Colonic mucosa (tissue), 4 donors: ENCODE measurements at regions not wholly inside any gene's neighbourhood (a gene's known extent, or its start where the extent isn't known, plus 50 kb on each side); places are given as distances from the start of the nearest gene placed in this dataset.

ENCODE experiments used
- DNase-seq: peaks from one replicate; pipeline ENCODE4 v3.0.0-alpha.2; 2020
- H3K27ac ChIP-seq: fragments of 200-600 bp; one replicate; pipeline ENCODE4 v1.8.0; 2021
- H3K27me3 ChIP-seq: fragments of 200-600 bp; one replicate; pipeline ENCODE4 v1.8.0; 2021
- H3K36me3 ChIP-seq: fragments of 200-600 bp; one replicate; pipeline ENCODE4 v1.8.0; 2021
- H3K4me1 ChIP-seq: fragments of 200-600 bp; one replicate; pipeline ENCODE4 v1.8.0; 2021; ENCODE audit warnings: mild to moderate bottlenecking
- H3K4me3 ChIP-seq: fragments of 200-600 bp; one replicate; pipeline ENCODE4 v1.8.0; 2021
- H3K9ac ChIP-seq, 2 donors: one replicate each; pipeline ENCODE4 v1.7.0; 2013; ENCODE audit warnings: control low read depth in 2 of 2, low read depth in 2 of 2, low read length in 2 of 2
- H3K9me3 ChIP-seq: fragments of 200-600 bp; one replicate; pipeline ENCODE4 v1.8.0; 2021
- CTCF ChIP-seq: fragments of 200-600 bp; IDR thresholded peaks from one replicate; pipeline ENCODE4 v1.8.0; 2022; ENCODE audit warnings: antibody characterized with exemption, mild to moderate bottlenecking
- intact Hi-C: fragments of 100-400 bp; cut with DNase I; formaldehyde crosslinking; loops from one replicate; pipeline ENCODE4 v1.14.1; 2022
- donor health status: healthy.
- donor health status: DM: no; HTN: no; CAD: no.
- donor health status: DM: no; HTN: no; CAD: no.

GRCh38 chr20:4328541-4328940, 79.5 kb upstream of the ADRA1D start:
- intact Hi-C loops, result no loop called here
- Histone ChIP-seq H3K36me3 (no peaks in the 10 kb centered on the region), H3K27me3 (no peaks in the 10 kb centered on the region), H3K9ac (no peak overlapping the region), H3K27ac (no peak overlapping the region), H3K4me3 (no peak overlapping the region), H3K4me1 (no peaks in the 10 kb centered on the region), H3K9me3 (no peaks in the 10 kb centered on the region)
- TF ChIP-seq CTCF, result no peak
- no peak for DNase-seq

GRCh38 chr20:4327956-4328355, 78.9 kb upstream of the ADRA1D start:
- no peaks in the 10 kb centered on the region for H3K9me3 ChIP-seq
- no peak overlapping the region for H3K9ac ChIP-seq
- TF ChIP-seq CTCF, result no peak
- intact Hi-C loops, result no loop called here
- no peaks in the 10 kb centered on the region for H3K4me1 ChIP-seq
- DNase-seq, result no peak
- no peaks in the 10 kb centered on the region for H3K27me3 ChIP-seq
- no peak overlapping the region for H3K27ac ChIP-seq
- H3K4me3 ChIP-seq, result no peak overlapping the region
- no peaks in the 10 kb centered on the region for H3K36me3 ChIP-seq

- no peak overlapping the region for H3K27ac ChIP-seq
- no peak overlapping the region for H3K9ac ChIP-seq
- intact Hi-C loops, result no loop called here
Observed at GRCh38 chr20:4326195-4327065, 77.3 kb upstream of the ADRA1D start.

GRCh38 chr20:4325548-4326187, 76.6 kb upstream of the ADRA1D start:
- Histone ChIP-seq H3K4me1 (no peaks in the 10 kb centered on the region), H3K9me3 (no peaks in the 10 kb centered on the region), H3K27ac (no peak overlapping the region), H3K27me3 (no peaks in the 10 kb centered on the region), H3K4me3 (no peak overlapping the region), H3K36me3 (no peaks in the 10 kb centered on the region), H3K9ac (no peak overlapping the region)
- no peak for TF ChIP-seq CTCF
- intact Hi-C loops, result no loop called here
- no peak for DNase-seq

More at GRCh38 chr20:4326195-4327065, 77.3 kb upstream of the ADRA1D start:
- DNase-seq, result no peak
- H3K36me3 ChIP-seq, result no peaks in the 10 kb centered on the region
- no peaks in the 10 kb centered on the region for H3K4me1 ChIP-seq
- no peaks in the 10 kb centered on the region for H3K9me3 ChIP-seq
- TF ChIP-seq CTCF, result no peak
- no peaks in the 10 kb centered on the region for H3K27me3 ChIP-seq
- no peak overlapping the region for H3K4me3 ChIP-seq

- H3K4me3 ChIP-seq, result no peak overlapping the region
- DNase-seq, result no peak
- no peak overlapping the region for H3K9ac ChIP-seq
- intact Hi-C loops, result no loop called here
- TF ChIP-seq CTCF, result no peak
- no peak overlapping the region for H3K27ac ChIP-seq
- no peaks in the 10 kb centered on the region for H3K36me3 ChIP-seq
- no peaks in the 10 kb centered on the region for H3K9me3 ChIP-seq
- no peaks in the 10 kb centered on the region for H3K4me1 ChIP-seq
- no peaks in the 10 kb centered on the region for H3K27me3 ChIP-seq
Observed at GRCh38 chr20:4324611-4325243, 75.6 kb upstream of the ADRA1D start.
